HG02970 (cell line): ENCODE measurements at regions not wholly inside any gene's neighbourhood (a gene's known extent, or its start where the extent isn't known, plus 50 kb on each side); places are given as distances from the start of the nearest gene placed in this dataset.

Experiments
- ATAC-seq: cut with Tn5 transposase; IDR thresholded peaks from one replicate; pipeline ENCODE4 v1.9.1; 2021; ENCODE audit warnings: mild to moderate bottlenecking, moderate library complexity, moderate number of reproducible peaks; ENCODE audit not compliant: unreplicated experiment, low FRiP score

- ATAC-seq = no peak
These were observed 54.6 kb upstream of the PARM1 start for GRCh38 chr4:74878323-74878722.

- ATAC-seq = no peak
These were observed 57.5 kb upstream of the PARM1 start for GRCh38 chr4:74875451-74875850.

DNA sequence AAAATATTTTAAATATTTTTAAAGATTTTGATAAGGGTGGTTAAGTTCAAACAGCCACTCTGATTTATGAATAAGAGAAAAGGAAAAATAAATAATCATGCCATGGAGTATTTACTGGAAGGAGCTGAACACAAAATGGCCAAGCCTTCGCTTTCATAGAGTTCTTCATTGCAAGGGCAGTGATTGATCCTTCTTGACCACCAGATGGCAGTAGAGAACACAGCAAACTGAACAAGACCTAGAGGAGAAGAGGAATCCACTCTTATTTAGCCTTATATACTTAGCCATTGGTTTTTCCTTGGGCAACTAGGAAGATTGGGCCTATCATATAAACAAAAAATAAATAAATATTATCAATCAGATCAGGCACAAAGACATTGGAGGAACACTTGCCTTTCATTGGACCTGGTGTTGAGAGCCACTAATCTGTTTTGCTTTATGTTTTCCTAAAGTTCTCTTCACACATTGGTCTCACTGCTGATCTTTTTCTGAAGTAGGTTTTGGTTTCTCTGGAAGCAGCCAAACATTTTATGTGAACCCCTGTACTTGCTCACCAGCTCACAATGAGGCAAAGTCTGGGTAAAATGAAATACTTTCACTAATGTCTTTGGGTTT, 58.1 kb upstream of the PARM1 start:
- peak; percentile 62 for ATAC-seq

DNA sequence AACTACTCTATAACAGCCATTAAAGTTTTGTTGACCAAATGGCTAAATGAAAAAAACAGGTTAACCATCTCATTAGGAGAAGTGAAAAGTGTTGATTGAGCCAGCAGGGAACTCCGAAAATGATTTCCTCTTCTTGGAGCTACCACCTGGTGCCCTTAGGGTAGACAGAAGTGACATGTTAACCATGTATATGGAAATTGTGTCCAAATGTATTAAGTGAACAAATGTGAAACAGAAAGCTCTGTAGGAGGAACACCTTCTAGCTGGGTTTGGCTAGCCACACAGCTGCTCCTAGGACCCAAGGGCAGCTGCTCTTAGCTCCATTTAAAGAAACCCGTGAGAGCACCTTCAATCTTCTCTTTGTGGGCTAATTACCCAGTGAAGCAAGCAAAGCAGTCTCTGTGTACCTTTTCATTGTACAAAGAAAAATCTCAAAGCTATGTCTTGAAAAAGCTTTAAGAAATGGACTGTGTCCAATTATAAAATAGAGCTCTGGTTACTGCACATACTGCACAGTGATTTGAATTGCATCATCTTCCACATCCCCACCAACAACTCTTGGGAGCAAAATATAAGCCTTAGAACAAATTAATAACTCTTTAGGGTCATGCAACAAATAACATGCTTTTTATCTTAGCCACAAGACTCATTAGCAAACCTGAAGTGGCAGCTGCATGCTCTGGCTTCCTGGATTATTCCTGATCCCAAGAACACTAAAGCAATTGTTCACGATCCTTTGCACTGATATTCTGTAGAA, 59.2 kb upstream of the PARM1 start:
- ATAC-seq = peak; percentile 77

GRCh38 chr4:74858921-74859562, 64.7 kb upstream of the BTC start:
- no peak for ATAC-seq

DNA sequence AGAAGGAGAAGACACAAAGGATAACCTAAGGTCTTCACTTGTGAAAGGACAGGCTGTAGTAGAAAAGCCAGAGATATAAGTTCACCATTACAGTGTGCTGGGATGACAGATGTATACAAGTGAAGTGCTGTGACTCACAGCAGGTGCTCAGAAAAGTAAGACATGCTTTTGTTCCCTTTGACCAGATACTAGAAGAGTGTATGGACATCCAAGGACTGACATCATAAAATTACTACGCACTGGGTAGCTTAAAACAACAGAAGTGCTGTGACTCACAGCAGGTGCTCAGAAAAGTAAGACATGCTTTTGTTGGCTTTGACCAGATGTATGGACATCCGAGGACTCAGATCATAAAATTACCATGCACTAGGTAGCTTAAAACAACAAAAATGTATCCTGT, 61.6 kb upstream of the BTC start:
- ATAC-seq = no peak

GRCh38 chr4:74848774-74849173, 54.5 kb upstream of the BTC start:
- ATAC-seq = no peak

DNA sequence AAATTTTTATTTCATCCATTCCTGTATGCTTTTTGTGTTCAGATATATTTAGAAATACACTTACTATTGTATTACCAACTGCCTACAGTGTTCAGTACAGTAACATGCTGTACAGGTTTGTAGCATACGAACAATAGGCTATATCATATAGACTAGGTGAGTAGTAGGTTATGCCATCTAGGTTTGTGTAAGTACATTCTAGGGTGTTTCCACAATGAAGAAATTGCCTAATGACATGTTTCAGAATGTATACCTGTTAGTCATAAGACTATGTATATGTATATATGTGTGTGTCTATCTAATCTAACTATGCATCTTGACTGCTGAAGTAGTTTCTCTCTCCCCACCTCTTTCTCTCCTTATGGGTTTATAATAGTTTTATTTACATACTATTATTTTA, 51.5 kb upstream of the BTC start:
- no peak for ATAC-seq
